H9 (cell line): ENCODE measurements at regions not wholly inside any gene's neighbourhood (a gene's known extent, or its start where the extent isn't known, plus 50 kb on each side); places are given as distances from the start of the nearest gene placed in this dataset.

ENCODE experiments used
- DNase-seq: peaks from one replicate; pipeline ENCODE4 v3.0.0-alpha.2; 2017
- H2AFZ ChIP-seq: one replicate; pipeline ENCODE4 v1.6.1; 2013; ENCODE audit warnings: mild to moderate bottlenecking, low read length, control low read depth, moderate library complexity
- H2AK5ac ChIP-seq: 2 replicates; pipeline ENCODE4 v1.6.1; 2013; ENCODE audit warnings: low read length, control low read depth, mixed read lengths; ENCODE audit not compliant: insufficient read length
- H2BK120ac ChIP-seq: one replicate; pipeline ENCODE4 v1.6.1; 2013; ENCODE audit warnings: low read depth, mild to moderate bottlenecking, low read length, control low read depth, inconsistent platforms; ENCODE audit not compliant: poor library complexity, severe bottlenecking
- H2BK12ac ChIP-seq: 2 replicates; pipeline ENCODE4 v1.6.1; 2013; ENCODE audit warnings: low read length, control low read depth, mixed read lengths, low read depth; ENCODE audit not compliant: insufficient read length
- H2BK15ac ChIP-seq: 2 replicates; pipeline ENCODE4 v1.6.1; 2013; ENCODE audit warnings: low read depth, low read length, control low read depth
- H2BK20ac ChIP-seq: one replicate; pipeline ENCODE4 v1.6.1; 2013; ENCODE audit warnings: low read depth, mild to moderate bottlenecking, low read length, control low read depth, inconsistent platforms; ENCODE audit not compliant: poor library complexity, severe bottlenecking
- H2BK5ac ChIP-seq: 2 replicates; pipeline ENCODE4 v1.6.1; 2013; ENCODE audit warnings: low read length, control low read depth, mixed read lengths; ENCODE audit not compliant: insufficient read length
- H3K14ac ChIP-seq: 2 replicates; pipeline ENCODE4 v1.6.1; 2013; ENCODE audit warnings: low read length, control low read depth; ENCODE audit not compliant: insufficient read depth
- H3K18ac ChIP-seq: 2 replicates; pipeline ENCODE4 v1.6.1; 2013; ENCODE audit warnings: low read depth, mild to moderate bottlenecking, mixed read lengths, low read length, control low read depth; ENCODE audit not compliant: insufficient read length
- H3K23ac ChIP-seq: 2 replicates; pipeline ENCODE4 v1.6.1; 2013; ENCODE audit warnings: low read length, control low read depth, mixed read lengths, low read depth; ENCODE audit not compliant: insufficient read length
- H3K23me2 ChIP-seq: 2 replicates; pipeline ENCODE4 v1.6.1; 2013; ENCODE audit warnings: low read depth, mild to moderate bottlenecking, mixed read lengths, low read length, control low read depth; ENCODE audit not compliant: insufficient read length, poor library complexity, severe bottlenecking
- H3K27ac ChIP-seq: 2 replicates; pipeline ENCODE4 v1.5.1; 2013; ENCODE audit warnings: low read length, control low read depth, mixed read lengths, low read depth; ENCODE audit not compliant: insufficient read length
- H3K27me3 ChIP-seq: 2 replicates; pipeline ENCODE4 v1.6.1; 2013; ENCODE audit warnings: low read length, control low read depth, inconsistent platforms; ENCODE audit not compliant: insufficient read depth
- H3K4ac ChIP-seq: 2 replicates; pipeline ENCODE4 v1.6.1; 2013; ENCODE audit warnings: low read depth, mild to moderate bottlenecking, control low read depth, inconsistent platforms, low read length, moderate library complexity
- H3K4me1 ChIP-seq: 2 replicates; pipeline ENCODE4 v1.6.1; 2013; ENCODE audit warnings: low read length, control low read depth, inconsistent platforms; ENCODE audit not compliant: insufficient read depth
- H3K4me2 ChIP-seq: 2 replicates; pipeline ENCODE4 v1.6.1; 2013; ENCODE audit warnings: low read length, control low read depth, mixed read lengths; ENCODE audit not compliant: insufficient read length, insufficient read depth
- H3K56ac ChIP-seq: 2 replicates; pipeline ENCODE4 v1.6.1; 2013; ENCODE audit warnings: low read depth, mild to moderate bottlenecking, mixed read lengths, low read length, control low read depth; ENCODE audit not compliant: insufficient read length
- H3K79me1 ChIP-seq: 2 replicates; pipeline ENCODE4 v1.6.1; 2013; ENCODE audit warnings: low read depth, mild to moderate bottlenecking, moderate library complexity, low read length, control low read depth, inconsistent platforms; ENCODE audit not compliant: insufficient read depth, poor library complexity, severe bottlenecking
- H3K79me2 ChIP-seq: 2 replicates; pipeline ENCODE4 v1.6.1; 2013; ENCODE audit warnings: low read length, control low read depth, inconsistent platforms; ENCODE audit not compliant: insufficient read depth
- H3K9ac ChIP-seq: 2 replicates; pipeline ENCODE4 v1.6.1; 2013; ENCODE audit warnings: low read length, control low read depth, mixed read lengths; ENCODE audit not compliant: insufficient read length; ENCODE audit errors: extremely low read depth
- H3K9me3 ChIP-seq: one replicate; pipeline ENCODE4 v1.6.1; 2013; ENCODE audit warnings: low read depth, low read length, inconsistent platforms; ENCODE audit not compliant: control insufficient read depth
- H3T11ph ChIP-seq: one replicate; pipeline ENCODE4 v1.6.1; 2013; ENCODE audit warnings: mild to moderate bottlenecking, low read length, control low read depth, inconsistent platforms
- H4K20me1 ChIP-seq: one replicate; pipeline ENCODE4 v1.6.1; 2013; ENCODE audit not compliant: control insufficient read depth, insufficient read length, insufficient read depth
- H4K5ac ChIP-seq: 2 replicates; pipeline ENCODE4 v1.6.1; 2013; ENCODE audit warnings: low read depth, mild to moderate bottlenecking, mixed read lengths, low read length, control low read depth; ENCODE audit not compliant: insufficient read length
- H4K8ac ChIP-seq: replicated peaks from 2 replicates; pipeline ENCODE4 v1.6.1; 2013; ENCODE audit warnings: low read length, control low read depth, mixed read lengths, low read depth; ENCODE audit not compliant: insufficient read length
- H4K91ac ChIP-seq: 2 replicates; pipeline ENCODE4 v1.6.1; 2013; ENCODE audit warnings: low read depth, mild to moderate bottlenecking, moderate library complexity, mixed read lengths, low read length, control low read depth; ENCODE audit not compliant: insufficient read length
- H3K27ac Mint-ChIP-seq, 3 experiments: 2 replicates in 2 of 3; 3 replicates in 1 of 3; pipeline ENCODE4 v1.8.0; 2020 to 2021; ENCODE audit warnings: mixed read lengths in 3 of 3, mild to moderate bottlenecking in 1 of 3, moderate library complexity in 1 of 3
- H3K27me3 Mint-ChIP-seq: 2 replicates; pipeline ENCODE4 v1.8.0; 2021; ENCODE audit warnings: low read depth, mild to moderate bottlenecking, moderate library complexity, mixed read lengths
- H3K36me3 Mint-ChIP-seq, 3 experiments: 2 replicates in 2 of 3; 3 replicates in 1 of 3; pipeline ENCODE4 v1.8.0; 2020 to 2021; ENCODE audit warnings: low read depth in 3 of 3, mixed read lengths in 3 of 3; ENCODE audit not compliant: insufficient read depth in 1 of 3
- H3K4me1 Mint-ChIP-seq, 2 experiments: 2 replicates each; pipeline ENCODE4 v1.8.0; 2020; ENCODE audit warnings: mixed read lengths in 2 of 2
- H3K4me3 Mint-ChIP-seq, 2 experiments: 2 replicates in 1 of 2; 3 replicates in 1 of 2; pipeline ENCODE4 v1.8.0; 2020 to 2021; ENCODE audit warnings: mild to moderate bottlenecking in 2 of 2, mixed read lengths in 2 of 2, moderate library complexity in 1 of 2
- H3K9me3 Mint-ChIP-seq, 2 experiments: 2 replicates in 1 of 2; 3 replicates in 1 of 2; pipeline ENCODE4 v1.8.0; 2020; ENCODE audit warnings: mild to moderate bottlenecking in 2 of 2, mixed read lengths in 2 of 2, moderate library complexity in 1 of 2
- CTCF ChIP-seq: fragments of 200-600 bp; sonication (generic); conservative IDR thresholded peaks from 3 replicates; pipeline ENCODE4 v1.8.0; 2021; ENCODE audit warnings: antibody characterized with exemption, mild to moderate bottlenecking
- WGBS: extraction: QIAGEN DNeasy Blood & Tissue Kit; methylation state at CpG from one replicate; pipeline ENCODE4 v1.1.7; 2013; ENCODE audit warnings: missing lambda C conversion rate, low lambda C conversion rate, mixed read lengths; ENCODE audit not compliant: insufficient read length; ENCODE audit errors: extremely low coverage; 5-methylcytosine and 5-hydroxymethylcytosine counted together

GRCh38 chr3:159271799-159272512, 470.1 kb downstream of the MFSD1 start:
- Histone ChIP-seq H4K20me1 (no peaks in the 10 kb centered on the region), H2BK120ac (no peak overlapping the region), H3K79me1 (no peaks in the 10 kb centered on the region), H3K4ac (no peak overlapping the region), H3K56ac (no peak overlapping the region), H4K8ac (no peak overlapping the region), H3K23ac (no peak overlapping the region), H4K91ac (no peak overlapping the region), H2AK5ac (no peak overlapping the region), H2BK15ac (no peak overlapping the region), H2AFZ (no peak overlapping the region), H3K18ac (no peak overlapping the region), H3K27me3 (no peaks in the 10 kb centered on the region), H3K9me3 (no peaks in the 10 kb centered on the region), H3K14ac (no peak overlapping the region), H3K23me2 (no peaks in the 10 kb centered on the region), H3K79me2 (no peaks in the 10 kb centered on the region), H2BK12ac (no peak overlapping the region), H3K4me2 (no peak overlapping the region), H3K27ac (no peak overlapping the region), H2BK20ac (no peak overlapping the region), H3K4me1 (no peaks in the 10 kb centered on the region), H3T11ph (no peak overlapping the region), H3K9ac (no peak overlapping the region), H2BK5ac (no peak overlapping the region), H4K5ac (no peak overlapping the region)
- H3K9me3 Mint-ChIP-seq = no peaks in the 10 kb centered on the region
- DNase-seq = no peak
- TF ChIP-seq CTCF = no peak
- WGBS = no CpG with 5 or more reads among the region's 2 CpGs
- no peak overlapping the region for H3K4me3 Mint-ChIP-seq
- no peaks in the 10 kb centered on the region for H3K4me1 Mint-ChIP-seq
- peaks cover 9% of the 10 kb centered on the region for H3K27me3 Mint-ChIP-seq
- H3K36me3 Mint-ChIP-seq = no peaks in the 10 kb centered on the region
- H3K27ac Mint-ChIP-seq = no peak overlapping the region
